BE2C (cell line): ENCODE measurements at regions not wholly inside any gene's neighbourhood (a gene's known extent, or its start where the extent isn't known, plus 50 kb on each side); places are given as distances from the start of the nearest gene placed in this dataset.

Source experiments
- DNase-seq: peaks from one replicate; pipeline ENCODE4 v3.0.0-alpha.2; 2020
- H3K27me3 ChIP-seq: fragments of 250-450 bp; sonication (Bioruptor Pico); 2 replicates; pipeline ENCODE4 v1.5.1; 2020; ENCODE audit warnings: mild to moderate bottlenecking
- H3K36me3 ChIP-seq: fragments of 250-450 bp; sonication (Bioruptor Pico); 2 replicates; pipeline ENCODE4 v1.5.1; 2020; ENCODE audit warnings: mild to moderate bottlenecking
- H3K4me1 ChIP-seq: fragments of 250-450 bp; sonication (Bioruptor Pico); 2 replicates; pipeline ENCODE4 v1.5.1; 2020
- H3K4me3 ChIP-seq: 2 replicates; pipeline ENCODE4 v1.5.1; 2011; ENCODE audit warnings: low read depth, low read length
- H3K9me3 ChIP-seq: fragments of 250-450 bp; sonication (Bioruptor Pico); 2 replicates; pipeline ENCODE4 v1.5.1; 2020
- CTCF ChIP-seq: IDR thresholded peaks from 2 replicates; pipeline ENCODE4 v1.5.1; 2012; ENCODE audit warnings: mild to moderate bottlenecking, low read depth, low read length

DNA sequence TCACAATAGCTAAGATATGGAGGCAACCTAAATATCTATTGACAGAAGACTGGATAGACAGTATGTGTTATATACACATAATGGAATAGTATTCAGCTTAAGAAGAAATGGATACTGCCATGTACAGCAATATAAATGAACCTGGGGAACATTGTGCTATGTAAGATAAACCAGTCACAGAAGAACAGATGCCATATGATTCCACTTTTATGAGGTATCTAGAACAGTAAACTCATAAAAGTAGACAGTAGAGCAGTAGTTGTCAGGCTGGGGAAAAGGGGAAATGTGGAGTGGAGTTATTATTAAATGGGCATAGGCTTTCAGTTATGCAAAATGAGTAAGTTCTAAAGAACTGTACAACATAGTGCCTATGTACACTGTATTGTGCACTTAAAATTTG lies 1055.7 kb upstream of the TMEFF2 start:
- no peak for DNase-seq
- Histone ChIP-seq H3K27me3 (no peaks in the 10 kb centered on the region), H3K4me1 (no peaks in the 10 kb centered on the region), H3K4me3 (no peak overlapping the region), H3K36me3 (no peaks in the 10 kb centered on the region), H3K9me3 (no peaks in the 10 kb centered on the region)
- no peak for TF ChIP-seq CTCF

DNA sequence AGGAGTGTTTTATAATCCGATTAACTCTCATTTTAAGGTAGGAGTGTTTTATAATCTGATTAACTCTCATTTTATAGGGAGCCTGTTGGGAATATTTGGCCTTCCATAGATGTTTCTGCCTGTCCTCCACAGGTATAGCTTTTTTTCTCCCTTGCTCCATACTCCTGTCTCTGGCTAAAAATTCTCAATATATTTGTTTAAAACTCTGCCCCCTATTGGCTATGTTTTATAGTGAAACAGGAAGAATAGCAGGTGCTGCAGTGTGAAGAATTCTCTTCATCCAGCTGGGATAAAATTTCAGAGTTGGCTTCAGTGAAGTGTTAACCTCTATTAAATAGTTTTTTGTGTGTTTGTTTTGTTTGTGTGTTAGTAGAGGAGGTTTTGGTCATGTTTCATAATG lies 1046.0 kb upstream of the TMEFF2 start:
- 0 out of 2 replicates have a peak, but pooled peaks cover 4% of the 10 kb centered on the region for H3K4me1 ChIP-seq
- H3K27me3 ChIP-seq, result no peaks in the 10 kb centered on the region
- TF ChIP-seq CTCF, result peak; percentile 46
- DNase-seq, result no peak
- no peaks in the 10 kb centered on the region for H3K9me3 ChIP-seq
- no peaks in the 10 kb centered on the region for H3K36me3 ChIP-seq
- no peak overlapping the region for H3K4me3 ChIP-seq

GRCh38 chr2:193231634-193232033 lies 1036.9 kb upstream of the TMEFF2 start:
- Histone ChIP-seq H3K4me3 (no peak overlapping the region), H3K36me3 (no peaks in the 10 kb centered on the region), H3K4me1 (no peaks in the 10 kb centered on the region), H3K9me3 (no peaks in the 10 kb centered on the region), H3K27me3 (no peaks in the 10 kb centered on the region)
- TF ChIP-seq CTCF, result no peak
- no peak for DNase-seq

GRCh38 chr2:193228276-193228675 lies 1033.5 kb upstream of the TMEFF2 start:
- Histone ChIP-seq H3K4me1 (peaks cover 4% of the 10 kb centered on the region; the same call in 1 of the 2 replicates), H3K36me3 (no peaks in the 10 kb centered on the region), H3K9me3 (no peaks in the 10 kb centered on the region), H3K27me3 (no peaks in the 10 kb centered on the region), H3K4me3 (no peak overlapping the region)
- DNase-seq, result no peak
- no peak for TF ChIP-seq CTCF

DNA sequence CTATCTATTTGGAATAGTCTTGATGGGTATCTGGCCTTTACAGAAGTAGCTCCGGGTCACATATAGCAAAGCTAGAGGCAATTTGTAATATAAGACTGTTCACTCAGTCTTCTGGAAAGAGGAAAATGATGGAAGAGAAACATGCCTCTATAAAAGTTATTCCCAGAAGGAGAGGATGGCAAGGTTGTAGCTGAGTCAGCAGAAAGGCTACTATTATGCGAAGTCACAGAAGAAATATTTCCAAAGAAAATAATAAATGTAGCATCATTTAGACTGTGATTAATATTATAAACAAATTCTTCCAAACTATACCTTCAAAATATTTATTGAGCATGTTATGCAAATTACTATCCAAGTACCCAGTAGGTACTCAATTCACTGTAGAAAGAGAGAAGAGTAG lies 1027.7 kb upstream of the TMEFF2 start:
- Histone ChIP-seq H3K9me3 (no peaks in the 10 kb centered on the region), H3K4me3 (no peak overlapping the region), H3K4me1 (peaks cover 4% of the 10 kb centered on the region; the same call in 1 of the 2 replicates), H3K36me3 (no peaks in the 10 kb centered on the region), H3K27me3 (no peaks in the 10 kb centered on the region)
- TF ChIP-seq CTCF, result no peak
- DNase-seq, result no peak

GRCh38 chr2:193219413-193219812 lies 1024.7 kb upstream of the TMEFF2 start:
- H3K4me1 ChIP-seq, result peaks cover 4% of the 10 kb centered on the region; the same call in 1 of the 2 replicates
- no peak overlapping the region for H3K4me3 ChIP-seq
- H3K27me3 ChIP-seq, result no peaks in the 10 kb centered on the region
- no peak for TF ChIP-seq CTCF
- H3K9me3 ChIP-seq, result no peaks in the 10 kb centered on the region
- DNase-seq, result no peak
- H3K36me3 ChIP-seq, result no peaks in the 10 kb centered on the region
